AG10803 (cell line): ENCODE measurements at regions not wholly inside any gene's neighbourhood (a gene's known extent, or its start where the extent isn't known, plus 50 kb on each side); places are given as distances from the start of the nearest gene placed in this dataset.

Experiments
- DNase-seq: peaks from one replicate; pipeline ENCODE4 v3.0.0; 2010; ENCODE audit warnings: low read depth
- H3K4me3 ChIP-seq: 2 replicates; pipeline ENCODE4 v1.5.1; 2011; ENCODE audit warnings: mild to moderate bottlenecking, low read length, control low read depth
- CTCF ChIP-seq: conservative IDR thresholded peaks from 2 replicates; pipeline ENCODE4 v1.5.1; 2011; ENCODE audit warnings: mild to moderate bottlenecking, low read length, control low read depth, inconsistent platforms

- H3K4me3 ChIP-seq: no peak overlapping the region
- no peak for DNase-seq
- no peak for TF ChIP-seq CTCF
Observed at GRCh38 chr1:81443288-81443687, 357.4 kb upstream of the ADGRL2 start.

GRCh38 chr1:81439046-81439823 is 361.5 kb upstream of the ADGRL2 start:
- DNase-seq: no peak
- no peak for TF ChIP-seq CTCF
- H3K4me3 ChIP-seq: no peak overlapping the region

GRCh38 chr1:81437649-81438048 is 363.1 kb upstream of the ADGRL2 start:
- no peak for TF ChIP-seq CTCF
- no peak for DNase-seq

GRCh38 chr1:81437213-81437612 is 363.5 kb upstream of the ADGRL2 start:
- no peak for DNase-seq
- H3K4me3 ChIP-seq: no peak overlapping the region
- TF ChIP-seq CTCF: no peak

More at GRCh38 chr1:81437649-81438048, 363.1 kb upstream of the ADGRL2 start:
- H3K4me3 ChIP-seq: no peak overlapping the region

GRCh38 chr1:81435175-81435574 is 365.6 kb upstream of the ADGRL2 start:
- no peak for DNase-seq
- no peak overlapping the region for H3K4me3 ChIP-seq
- TF ChIP-seq CTCF: no peak

GRCh38 chr1:81433676-81434075 is 367.1 kb upstream of the ADGRL2 start:
- no peak for TF ChIP-seq CTCF
- DNase-seq: no peak
- no peak overlapping the region for H3K4me3 ChIP-seq

GRCh38 chr1:81432654-81433109 is 368.1 kb upstream of the ADGRL2 start:
- H3K4me3 ChIP-seq: no peak overlapping the region
- no peak for TF ChIP-seq CTCF
- DNase-seq: no peak
